ENCODE measurements at regions not wholly inside any gene's neighbourhood (a gene's known extent, or its start where the extent isn't known, plus 50 kb on each side); places are given as distances from the start of the nearest gene placed in this dataset.

DNA sequence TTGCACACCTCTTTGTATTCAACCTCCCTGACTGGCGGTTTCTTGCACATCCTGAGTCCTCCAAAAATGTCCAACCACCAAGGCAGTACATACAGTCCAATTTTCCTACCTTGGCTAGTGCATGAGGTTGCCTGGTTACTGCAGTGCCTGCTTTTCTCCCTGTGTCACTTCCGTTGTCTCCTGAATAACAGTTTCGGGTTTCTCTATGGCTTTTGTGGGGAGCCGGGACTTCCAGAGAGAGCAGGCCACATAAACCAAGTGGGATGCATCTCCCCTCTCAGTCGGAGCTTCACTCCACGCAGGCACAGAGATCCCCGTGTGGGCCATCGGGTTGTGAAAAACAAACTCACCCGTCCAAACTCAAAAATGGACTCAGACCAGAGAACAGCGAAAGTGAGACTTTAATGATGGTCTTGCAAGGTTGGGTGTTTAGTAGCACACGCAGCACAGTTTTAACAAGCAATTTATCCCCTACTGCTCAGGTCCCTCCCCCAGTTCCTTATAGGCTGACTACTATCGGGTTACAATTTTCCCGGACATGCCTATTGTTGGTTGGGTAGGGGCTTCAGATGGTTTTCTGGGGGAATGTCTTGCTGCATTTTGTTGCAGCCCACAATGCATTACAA is 173.1 kb downstream of the POU4F1 start:
- Histone ChIP-seq H3K27ac (no peak overlapping the region), H3K4me3 (no peak overlapping the region)

DNA sequence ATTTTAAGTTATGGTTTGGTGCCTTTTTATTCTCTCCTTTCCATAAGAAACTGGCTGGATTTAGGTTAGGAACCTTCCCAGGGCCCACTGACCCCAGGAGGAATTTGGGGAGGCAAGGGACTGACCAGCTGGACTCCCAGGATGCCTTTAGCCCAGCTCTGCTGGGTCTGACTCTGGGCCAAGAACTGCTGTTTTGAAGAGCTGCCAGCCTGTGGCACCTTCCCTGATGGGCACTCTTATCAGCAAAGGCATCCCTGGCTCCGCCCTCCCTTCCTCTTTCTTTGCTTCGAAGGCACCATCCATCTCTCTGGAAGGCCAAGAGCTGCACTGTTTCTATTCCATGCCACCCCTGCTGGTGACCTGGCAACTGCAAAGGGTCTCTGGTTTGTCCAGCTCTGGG is 174.7 kb downstream of the POU4F1 start:
- H3K27ac ChIP-seq, result no peak overlapping the region
- H3K4me3 ChIP-seq, result no peak overlapping the region

DNA sequence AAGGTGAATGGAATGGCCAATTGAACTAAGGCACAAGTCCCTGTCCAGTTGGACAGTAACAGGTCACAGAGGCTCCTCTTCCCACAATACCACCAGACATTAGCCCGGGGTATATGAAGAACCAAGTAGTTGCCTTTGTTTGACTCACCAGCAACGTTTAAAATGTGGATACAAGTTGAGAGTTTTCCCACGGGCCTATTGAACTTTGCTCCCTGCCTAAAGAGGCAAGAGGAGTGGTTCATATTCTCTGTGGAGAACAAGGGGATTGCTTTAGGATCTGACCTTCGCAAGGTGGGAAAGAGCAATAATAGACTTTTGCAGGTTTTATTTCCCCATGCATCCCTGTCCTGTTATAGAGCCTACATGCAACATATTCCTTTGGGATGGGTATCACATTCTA is 177.2 kb downstream of the POU4F1 start:
- Histone ChIP-seq H3K27ac (no peak overlapping the region), H3K4me3 (no peak overlapping the region)

DNA sequence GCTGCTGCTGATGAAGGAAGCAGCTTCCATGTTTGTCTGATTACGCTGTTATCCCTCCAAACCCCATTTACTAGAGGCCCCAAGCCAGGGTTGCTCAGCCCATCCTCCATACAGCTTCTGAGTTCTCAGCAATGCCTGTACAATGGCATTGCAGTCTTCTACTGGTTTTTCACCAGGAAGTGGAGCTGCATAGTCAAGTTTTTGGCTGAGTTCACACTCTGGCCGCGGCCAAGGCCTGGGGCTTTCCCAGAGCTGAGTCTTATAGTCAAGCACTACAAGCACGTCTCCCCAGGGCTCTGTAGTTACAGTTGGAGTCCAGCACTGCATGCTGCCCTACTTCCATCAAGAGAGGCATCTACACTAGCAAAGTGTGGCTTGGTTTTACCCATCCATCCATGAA is 182.5 kb downstream of the POU4F1 start:
- Histone ChIP-seq H3K27ac (no peak overlapping the region), H3K4me3 (no peak overlapping the region)

DNA sequence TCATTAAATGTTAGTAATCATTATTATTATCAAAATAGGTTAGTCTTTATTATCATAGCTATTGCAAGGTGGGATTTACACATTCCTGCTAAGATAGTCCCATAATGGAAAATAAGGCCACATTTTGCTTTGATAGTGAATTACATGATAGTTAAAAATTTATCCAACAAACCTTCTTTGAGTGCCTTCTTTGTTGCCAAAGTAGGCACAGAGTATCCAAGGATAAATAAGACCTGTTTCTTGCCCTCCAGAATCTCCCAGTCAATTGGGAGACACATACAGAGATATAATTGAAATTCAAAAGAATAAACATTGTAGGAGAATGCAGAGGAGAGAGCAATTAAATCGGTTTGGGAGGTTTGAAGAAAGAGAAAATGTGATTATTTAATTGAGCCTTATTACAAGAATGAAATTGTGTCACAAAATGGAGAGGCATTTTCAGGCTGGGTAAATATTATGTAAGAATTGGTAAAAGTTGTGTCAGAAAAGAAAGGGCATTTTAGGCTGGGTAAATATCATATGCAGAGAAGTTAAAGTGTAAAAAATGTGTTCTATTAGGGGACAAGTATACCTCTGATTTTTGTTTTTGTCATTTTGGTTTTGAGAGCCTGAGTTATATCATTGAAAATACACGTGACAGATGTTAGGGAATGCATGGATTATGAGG is 189.3 kb downstream of the POU4F1 start:
- H3K27ac ChIP-seq, result no peak overlapping the region
- no peak overlapping the region for H3K4me3 ChIP-seq

DNA sequence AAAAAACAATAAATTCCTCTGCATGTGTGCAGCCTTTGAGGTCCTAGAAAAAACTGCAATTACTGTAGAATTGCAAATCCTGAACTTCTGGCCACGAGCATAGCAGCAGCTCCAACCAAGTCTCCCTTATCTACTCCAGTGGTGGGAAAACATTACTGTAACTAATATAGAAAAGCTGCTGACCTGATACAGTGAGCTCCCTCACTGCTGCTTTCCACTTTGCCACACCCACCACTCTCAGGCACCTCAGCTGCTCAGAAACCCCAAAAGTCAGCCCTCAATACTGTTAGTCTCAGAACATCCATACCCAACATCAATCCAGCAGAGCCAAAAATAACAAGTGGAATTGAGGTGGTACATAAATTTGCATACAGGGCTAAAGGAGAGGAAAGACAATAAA is 192.5 kb downstream of the POU4F1 start:
- H3K4me3 ChIP-seq, result no peak overlapping the region
- H3K27ac ChIP-seq, result no peak overlapping the region

DNA sequence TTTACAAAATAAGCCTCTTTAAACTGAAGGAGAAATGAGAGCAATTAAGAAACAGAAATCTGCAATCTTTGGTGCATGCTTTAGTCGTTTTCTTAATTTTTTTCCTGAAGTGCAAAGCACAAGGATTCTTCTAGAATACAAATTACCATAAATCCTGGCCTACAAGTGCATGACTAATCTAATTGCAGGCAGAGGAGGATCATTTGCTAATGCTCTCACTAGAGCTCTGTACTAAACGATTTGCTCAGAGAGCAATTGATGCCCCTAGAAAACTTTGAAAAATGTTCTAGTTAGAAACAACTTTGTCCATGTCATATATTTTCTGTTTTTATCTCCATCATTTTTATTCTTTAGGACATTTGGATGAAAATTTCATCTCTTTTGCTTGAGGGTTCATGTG is 193.2 kb downstream of the POU4F1 start:
- Histone ChIP-seq H3K27ac (no peak overlapping the region), H3K4me3 (no peak overlapping the region)

DNA sequence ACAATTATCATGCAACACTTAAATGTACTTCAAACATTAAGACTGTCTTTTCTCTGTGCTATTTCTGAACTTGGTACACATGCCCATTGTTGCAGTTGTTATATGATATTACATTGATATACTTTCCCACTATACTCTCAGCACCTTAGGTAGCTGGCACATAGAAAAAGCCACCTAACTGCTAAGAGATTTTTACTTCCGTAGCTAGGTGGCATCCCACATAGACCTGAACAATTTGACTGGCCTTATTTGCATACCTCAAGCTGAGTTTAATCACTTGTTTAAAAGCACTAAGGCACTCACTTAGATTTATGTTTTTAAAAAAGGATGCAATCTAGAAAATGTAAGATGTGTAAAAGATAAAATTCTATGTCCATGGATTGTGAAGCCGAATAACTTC is 194.2 kb downstream of the POU4F1 start:
- H3K4me3 ChIP-seq, result no peak overlapping the region
- H3K27ac ChIP-seq, result no peak overlapping the region

DNA sequence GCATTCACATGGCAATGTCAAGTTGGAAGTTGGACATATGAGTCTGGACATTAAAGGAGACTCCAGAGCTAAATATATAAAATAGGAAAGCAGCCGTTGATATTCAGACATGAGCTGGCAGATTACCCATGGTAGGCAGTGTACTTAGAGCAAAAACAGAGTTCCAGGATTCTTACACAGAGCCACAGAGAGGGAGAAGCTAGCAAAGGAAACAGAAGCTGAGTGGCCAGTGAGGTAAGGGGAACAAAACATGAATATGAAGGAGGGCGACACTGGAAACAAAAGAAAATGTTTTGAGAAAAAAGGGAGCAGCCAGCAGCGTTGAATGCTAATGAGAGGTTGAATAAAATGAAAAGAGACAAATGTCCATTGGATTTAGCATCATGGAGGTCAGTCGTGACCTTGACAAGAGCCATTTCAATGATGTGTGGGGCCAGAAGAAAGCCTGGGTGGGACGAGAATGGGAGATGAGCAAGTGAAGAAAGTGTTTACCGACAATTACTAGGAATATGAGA is 198.4 kb downstream of the POU4F1 start:
- H3K27ac ChIP-seq, result no peak overlapping the region
- no peak overlapping the region for H3K4me3 ChIP-seq

DNA sequence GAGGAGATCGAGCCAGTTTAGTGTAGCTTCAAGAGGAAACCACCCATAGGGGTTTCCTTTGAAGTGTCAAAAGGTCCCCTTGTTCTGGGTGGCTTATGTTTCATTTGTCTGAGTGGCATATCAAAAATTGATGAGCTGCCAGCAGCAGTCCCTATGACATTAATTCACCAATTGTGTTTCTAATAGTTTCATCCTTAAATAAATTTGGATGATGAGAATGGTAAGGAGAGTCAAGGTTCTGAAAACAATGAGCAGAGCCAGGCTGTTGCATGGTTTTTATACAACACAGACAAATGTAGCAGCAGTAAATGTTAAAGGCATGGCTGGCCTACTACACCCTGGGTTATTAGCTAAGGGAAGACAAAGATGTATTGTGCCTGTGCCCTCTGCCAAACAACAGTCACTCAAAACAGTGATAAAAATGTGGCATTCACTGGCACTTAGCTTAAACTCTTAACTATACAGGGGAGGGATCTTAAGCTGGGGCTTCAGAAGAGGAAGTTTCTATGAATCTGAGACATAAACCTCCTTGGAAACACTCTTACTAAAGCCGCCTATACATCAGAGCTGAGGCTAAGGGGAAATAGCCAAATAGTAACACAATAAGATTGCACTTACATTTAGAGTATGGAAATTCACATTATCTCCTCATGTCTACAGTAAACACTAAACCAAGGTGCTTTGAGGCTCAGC is 200.5 kb downstream of the POU4F1 start:
- H3K27ac ChIP-seq, result no peak overlapping the region
- no peak overlapping the region for H3K4me3 ChIP-seq

DNA sequence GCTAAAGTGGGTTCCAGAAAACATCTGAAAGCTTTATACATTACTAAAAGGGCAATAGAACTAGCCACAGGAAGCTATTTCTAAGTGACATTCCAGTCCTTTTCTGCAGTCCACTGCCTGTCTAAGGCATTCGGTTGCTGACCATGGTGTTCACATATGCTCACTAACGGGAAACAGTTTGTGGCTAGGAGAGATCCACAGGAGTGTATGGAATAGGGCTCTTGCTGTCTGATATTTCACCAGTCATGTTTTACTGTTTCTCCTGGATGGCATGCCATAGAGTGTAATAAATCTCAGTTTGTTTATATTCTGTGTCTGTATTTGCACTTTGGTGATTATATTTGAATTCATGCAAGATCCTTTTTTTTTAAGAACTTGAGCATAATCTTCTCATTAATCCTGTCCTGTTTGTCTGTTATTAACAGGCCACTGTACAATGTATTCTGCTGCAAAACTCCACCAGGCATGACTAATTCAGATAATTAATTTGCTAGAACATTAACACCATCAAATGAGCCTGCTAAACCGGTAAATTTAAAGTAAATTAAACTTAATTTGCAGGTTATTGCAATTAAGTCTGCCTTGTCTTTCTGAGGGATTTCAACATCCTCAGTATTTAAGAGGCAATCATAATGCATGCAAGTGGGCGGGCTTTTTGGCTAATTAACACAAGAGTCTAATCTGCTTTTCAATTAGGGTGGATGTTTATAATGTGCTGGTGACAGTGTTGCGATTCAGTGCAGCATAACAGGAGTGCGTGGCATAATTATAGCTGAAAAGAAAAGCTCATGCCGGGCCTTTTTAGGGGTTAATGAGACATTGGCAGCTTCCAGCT is 201.3 kb downstream of the POU4F1 start:
- H3K27ac ChIP-seq, result no peak overlapping the region
- no peak overlapping the region for H3K4me3 ChIP-seq

DNA sequence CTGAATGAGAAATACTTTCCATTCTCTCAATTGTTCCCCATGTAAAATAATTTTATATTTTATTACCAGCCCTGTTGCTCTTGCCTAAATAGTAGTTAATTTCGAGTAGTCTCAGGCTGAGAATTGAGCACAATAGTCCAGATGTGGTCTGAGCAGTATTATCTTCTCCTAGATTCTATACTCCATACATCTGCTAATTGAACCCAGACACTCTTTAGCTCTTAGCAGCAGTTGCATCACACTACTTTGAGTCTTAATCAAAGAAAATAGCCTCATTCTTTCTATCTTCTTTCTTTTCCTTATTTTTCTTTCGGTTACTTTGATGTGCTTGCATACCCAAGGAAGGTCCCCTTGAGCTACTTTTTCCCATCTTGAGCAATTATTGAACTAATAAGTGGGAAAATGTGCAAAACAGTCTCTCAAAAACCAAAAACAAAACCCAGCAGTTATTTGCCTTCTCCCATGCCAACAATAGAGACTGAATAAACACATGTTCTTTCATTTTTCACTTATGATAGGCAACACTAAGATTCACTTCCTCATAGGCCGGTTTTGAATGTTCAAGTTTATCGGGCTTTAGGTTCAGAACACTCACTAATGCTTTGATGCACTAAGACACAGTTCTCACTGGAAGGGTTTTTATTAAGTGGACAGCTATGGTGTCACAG is 204.5 kb downstream of the POU4F1 start:
- Histone ChIP-seq H3K4me3 (no peak overlapping the region), H3K27ac (no peak overlapping the region)

DNA sequence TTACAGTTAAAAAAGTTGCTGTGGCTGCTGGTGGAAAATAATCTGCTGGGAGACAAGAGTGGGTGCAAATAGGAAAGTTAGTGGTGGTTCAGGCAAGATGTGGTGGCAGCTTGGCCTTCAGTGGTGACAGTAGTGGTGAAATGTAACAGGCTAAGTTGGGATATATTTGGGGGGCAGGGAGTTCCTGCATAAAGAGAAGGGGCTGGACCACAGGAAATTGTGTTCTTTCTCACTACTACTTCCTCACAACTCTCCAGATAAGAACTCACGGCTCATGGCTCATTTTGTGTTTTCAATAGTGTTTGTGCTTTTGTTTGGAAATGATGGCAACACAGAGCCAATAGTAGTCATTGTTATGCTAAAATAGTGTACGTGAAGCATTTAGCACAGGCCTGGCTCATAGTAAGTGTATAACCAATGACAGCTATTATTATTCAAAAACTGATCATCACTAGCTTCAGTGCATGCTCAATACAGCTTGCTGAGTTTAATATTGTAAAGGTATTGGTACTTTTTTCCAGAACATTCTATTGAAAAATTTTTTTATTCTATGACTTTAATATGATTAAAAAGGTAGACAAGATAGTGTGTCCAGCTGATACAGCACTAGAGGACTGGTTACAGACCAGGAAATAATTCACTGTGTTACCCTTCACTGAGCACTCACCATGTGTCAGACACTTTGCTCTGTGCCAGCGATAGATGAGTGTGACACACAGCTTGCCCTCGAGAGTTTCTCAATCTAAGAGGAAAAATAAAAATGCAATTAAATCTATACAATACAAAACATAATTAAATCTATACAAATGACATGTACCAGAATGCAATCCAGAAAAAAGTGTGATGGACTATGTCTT is 209.8 kb downstream of the POU4F1 start:
- H3K27ac ChIP-seq, result no peak overlapping the region
- H3K4me3 ChIP-seq, result no peak overlapping the region

DNA sequence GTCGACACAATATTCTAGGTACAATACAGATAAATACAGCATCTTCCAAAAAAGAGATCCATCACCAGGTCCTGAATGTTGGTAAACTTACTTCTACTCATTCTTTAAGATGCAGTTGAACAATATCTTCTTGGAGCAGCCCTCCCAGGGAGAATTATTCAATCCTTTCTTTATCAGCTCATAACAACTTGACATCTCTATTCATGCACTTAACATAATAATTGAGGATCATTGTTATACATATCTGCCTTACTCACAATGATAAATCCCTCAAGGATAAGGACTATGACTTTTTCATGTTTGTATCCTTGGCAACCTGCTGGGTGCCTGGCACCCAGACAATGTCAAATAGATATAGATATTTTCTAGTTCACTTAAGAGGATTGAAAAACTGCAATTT is 219.5 kb downstream of the POU4F1 start:
- Histone ChIP-seq H3K4me3 (no peak overlapping the region), H3K27ac (no peak overlapping the region)

DNA sequence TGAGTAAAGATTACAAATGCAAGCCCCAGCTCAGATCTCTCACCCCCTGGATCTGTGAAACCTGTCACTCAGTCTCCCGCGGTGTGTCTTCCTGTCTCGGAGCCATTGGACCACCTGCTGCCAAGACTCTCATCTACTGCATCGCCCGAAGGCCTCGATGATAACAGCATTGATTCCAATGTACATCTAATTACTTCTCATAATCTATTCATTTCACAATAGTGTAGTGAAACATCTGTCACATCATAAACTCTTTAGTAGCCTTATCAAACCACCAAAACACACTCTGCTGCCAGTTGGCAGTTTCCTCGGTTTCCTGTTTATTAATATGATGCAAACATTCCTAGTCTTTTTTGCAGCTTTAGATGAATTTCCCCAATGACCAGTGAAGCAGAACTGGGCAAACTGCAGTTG is 220.3 kb downstream of the POU4F1 start:
- no peak overlapping the region for H3K27ac ChIP-seq
- H3K4me3 ChIP-seq, result no peak overlapping the region

DNA sequence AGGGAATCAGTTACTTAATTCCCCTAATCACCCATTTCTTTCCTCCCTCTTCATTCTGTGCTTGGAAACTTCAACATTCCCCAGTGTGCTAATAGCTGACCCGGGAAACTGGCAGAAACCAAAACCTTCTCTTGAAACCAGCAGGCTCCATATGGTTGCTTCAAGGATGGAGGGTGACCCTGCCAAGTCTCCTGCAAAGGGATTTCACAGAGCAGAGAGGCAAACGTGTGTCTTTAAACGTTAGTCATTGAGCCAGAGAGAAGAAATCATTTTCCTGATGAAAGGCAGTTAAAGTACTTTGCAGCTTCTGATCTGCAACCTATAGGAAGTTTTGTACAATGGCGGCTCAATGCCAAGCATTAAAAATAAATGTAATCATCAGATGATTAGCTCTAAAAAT is 220.9 kb downstream of the POU4F1 start:
- H3K27ac ChIP-seq, result no peak overlapping the region
- H3K4me3 ChIP-seq, result no peak overlapping the region

DNA sequence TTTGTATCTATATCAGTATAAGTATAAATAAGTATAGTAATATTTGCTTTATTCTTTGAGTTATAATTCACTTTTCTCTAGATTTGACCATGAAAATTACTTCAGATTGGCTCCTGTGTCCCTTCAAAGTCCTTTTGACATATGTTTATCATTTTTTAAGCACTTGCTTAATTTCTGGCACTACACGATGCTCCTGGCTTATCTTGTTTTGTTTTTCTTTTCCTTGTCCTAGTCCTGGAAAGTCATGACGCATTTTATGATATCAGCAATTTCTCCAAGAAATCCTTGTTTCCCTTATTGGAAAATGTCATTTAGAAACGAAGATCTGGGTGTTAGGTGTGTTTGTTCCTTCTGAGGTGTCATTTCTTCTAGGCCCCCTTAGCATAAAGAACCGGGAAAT is 226.5 kb downstream of the POU4F1 start:
- Histone ChIP-seq H3K27ac (no peak overlapping the region), H3K4me3 (no peak overlapping the region)

DNA sequence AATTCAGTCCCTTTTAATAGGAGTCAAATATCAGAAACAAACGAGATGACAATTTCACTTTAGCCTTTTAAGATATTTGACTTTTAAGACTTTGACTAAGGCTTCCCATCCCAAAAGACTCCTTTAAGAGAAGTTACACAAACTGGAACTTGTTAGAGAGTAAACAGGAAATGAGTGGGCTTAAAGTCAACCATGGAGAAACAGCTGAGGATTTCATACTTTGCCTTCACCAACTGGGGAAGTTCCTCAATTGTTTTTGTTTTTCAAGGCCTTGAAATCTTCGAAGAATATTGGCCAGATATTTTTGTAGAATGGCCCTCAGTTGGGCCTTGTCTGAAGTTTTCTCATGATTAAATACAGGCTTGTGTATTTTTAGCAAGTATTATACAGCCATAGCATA is 227.3 kb downstream of the POU4F1 start:
- H3K27ac ChIP-seq, result no peak overlapping the region
- H3K4me3 ChIP-seq, result no peak overlapping the region

DNA sequence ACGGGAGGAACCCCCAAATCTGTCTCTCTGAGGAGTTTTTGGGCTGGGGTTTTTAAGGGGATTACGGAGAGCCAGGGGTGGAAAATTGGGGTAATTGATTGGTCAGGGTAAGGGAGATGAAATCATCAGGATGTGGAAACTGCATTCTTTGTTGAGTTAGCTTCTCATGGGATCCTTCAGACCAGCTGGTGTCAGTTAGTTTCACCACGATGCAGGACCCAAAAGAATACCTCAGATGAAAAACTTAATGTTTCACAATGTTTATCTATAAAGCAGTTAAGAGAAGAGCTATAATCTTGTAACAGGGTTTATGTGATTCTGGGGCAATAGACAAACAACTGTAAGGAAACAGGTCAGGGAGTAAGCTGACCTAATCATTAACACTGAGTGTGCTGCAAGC is 230.8 kb downstream of the POU4F1 start:
- no peak overlapping the region for H3K27ac ChIP-seq
- no peak overlapping the region for H3K4me3 ChIP-seq
